ENCODE measurements at regions not wholly inside any gene's neighbourhood (a gene's known extent, or its start where the extent isn't known, plus 50 kb on each side); places are given as distances from the start of the nearest gene placed in this dataset.
A peak's percentile ranks its signal among the peaks of the same experiment; 100 is the strongest.

DNA sequence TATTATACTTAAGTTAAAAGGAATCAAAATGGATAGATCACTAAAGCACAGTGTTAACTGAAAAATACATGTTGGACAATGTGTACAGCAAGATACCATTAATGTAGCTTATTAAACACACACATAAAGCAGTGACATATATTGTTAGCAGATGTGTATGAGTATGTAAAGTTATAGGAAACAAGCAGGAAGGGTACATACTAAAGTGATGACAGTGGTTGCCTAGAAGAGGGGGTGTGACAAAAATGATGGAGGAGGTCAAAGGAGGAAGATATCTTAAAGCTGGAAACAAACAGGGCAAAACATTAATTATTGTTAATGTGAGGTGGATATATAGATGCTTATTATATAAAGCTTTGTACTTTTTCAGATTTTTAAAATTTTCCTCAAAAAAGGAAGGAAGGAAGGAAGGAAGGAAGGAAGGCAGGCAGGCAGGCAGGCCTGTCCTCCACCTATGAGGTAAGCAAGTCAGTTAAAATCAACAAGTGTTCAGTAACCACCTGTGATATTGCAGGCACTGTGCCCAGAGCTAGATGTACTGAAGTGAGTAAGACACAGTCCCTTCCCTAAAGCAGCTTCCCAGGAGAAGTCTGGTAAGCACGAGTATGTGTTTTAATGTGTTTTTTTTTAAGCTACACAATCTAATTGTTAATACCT, 252.9 kb upstream of the NR5A2 start:
- DNase-seq (ENCODE audit: low read depth), result peak; percentile 36
- in situ Hi-C loops (cut with HindIII; ENCODE audit: low sequenced_read_pairs), result no loop called here
- TF ChIP-seq, protein P1, sequence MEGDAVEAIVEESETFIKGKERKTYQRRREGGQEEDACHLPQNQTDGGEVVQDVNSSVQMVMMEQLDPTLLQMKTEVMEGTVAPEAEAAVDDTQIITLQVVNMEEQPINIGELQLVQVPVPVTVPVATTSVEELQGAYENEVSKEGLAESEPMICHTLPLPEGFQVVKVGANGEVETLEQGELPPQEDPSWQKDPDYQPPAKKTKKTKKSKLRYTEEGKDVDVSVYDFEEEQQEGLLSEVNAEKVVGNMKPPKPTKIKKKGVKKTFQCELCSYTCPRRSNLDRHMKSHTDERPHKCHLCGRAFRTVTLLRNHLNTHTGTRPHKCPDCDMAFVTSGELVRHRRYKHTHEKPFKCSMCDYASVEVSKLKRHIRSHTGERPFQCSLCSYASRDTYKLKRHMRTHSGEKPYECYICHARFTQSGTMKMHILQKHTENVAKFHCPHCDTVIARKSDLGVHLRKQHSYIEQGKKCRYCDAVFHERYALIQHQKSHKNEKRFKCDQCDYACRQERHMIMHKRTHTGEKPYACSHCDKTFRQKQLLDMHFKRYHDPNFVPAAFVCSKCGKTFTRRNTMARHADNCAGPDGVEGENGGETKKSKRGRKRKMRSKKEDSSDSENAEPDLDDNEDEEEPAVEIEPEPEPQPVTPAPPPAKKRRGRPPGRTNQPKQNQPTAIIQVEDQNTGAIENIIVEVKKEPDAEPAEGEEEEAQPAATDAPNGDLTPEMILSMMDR (IDR thresholded peaks at IDR 0.05; ENCODE audit: low read depth, low read length, missing control alignments), result no peak
- no peak overlapping the region for H3K4me3 ChIP-seq (ENCODE audit: low read depth, low read length)

DNA sequence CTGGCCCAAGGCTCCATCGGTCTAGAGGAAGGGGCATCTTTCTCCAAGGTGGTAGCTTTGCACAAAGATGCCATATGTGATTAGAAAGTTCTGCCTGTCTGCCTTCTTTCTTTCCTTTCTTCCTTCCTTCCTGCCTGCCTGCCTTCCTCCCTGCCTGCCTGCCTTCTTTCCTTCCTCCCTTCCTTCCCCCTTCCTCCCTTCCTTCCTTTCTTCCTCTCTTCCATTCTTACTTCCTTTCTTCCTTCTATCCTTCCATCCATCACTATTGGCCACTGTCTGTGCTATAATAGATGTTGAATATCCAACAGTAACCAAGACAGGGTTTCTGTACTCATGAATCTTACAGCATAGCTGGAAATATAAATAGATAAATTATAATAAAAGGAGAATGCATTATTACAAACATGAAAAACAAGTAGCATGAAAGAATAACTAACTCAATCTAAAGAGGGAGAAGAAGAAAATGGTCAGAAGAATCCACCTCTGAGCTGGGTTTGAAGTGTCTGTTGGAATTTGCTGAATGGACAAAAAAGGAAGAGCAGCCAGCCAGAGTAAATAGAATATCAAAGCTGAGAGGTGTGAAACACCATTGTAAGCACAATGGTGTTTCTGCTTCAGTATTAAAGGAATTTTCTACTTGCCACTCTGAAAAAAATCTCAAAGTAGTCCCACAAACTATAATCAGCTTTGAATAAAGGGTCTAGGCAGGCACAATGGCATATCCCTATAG, 250.6 kb upstream of the NR5A2 start:
- TF ChIP-seq, protein P1 (IDR thresholded peaks at IDR 0.05; ENCODE audit: low read depth, low read length, missing control alignments), result no peak
- H3K4me3 ChIP-seq (ENCODE audit: low read depth, low read length), result no peak overlapping the region
- in situ Hi-C loops (cut with HindIII; ENCODE audit: low sequenced_read_pairs), result no loop called here
- DNase-seq (ENCODE audit: low read depth), result no peak

DNA sequence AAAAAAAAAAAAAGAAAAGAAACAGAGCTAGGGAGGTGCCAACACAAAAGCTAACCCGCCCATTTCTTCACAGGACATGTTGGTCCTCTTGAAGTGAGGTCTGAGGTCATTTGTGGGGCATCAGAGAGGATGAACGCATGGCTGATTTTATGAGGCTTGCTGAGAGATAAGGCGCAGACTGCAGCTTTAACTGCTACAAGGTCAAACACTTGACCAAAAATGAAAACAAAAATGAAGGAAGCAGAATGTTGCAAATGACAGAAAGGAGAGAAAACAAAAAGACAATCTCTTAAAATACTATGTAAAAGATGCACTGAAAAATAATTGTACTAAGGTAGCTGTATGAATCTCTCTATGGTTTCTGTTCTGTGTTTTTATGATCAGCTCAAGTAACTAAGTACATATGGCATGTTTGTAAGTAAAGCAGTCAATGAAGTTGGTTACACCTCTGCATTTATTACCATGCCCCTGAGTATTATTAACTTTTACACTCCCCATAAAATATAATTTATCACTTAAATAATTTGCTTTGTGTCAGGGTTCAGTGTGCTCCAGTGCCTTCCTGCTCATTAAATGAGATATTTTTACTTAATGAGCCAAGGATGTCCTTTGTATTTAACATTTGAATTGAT, 249.1 kb upstream of the NR5A2 start:
- no peak for DNase-seq (ENCODE audit: low read depth)
- in situ Hi-C loops (cut with HindIII; ENCODE audit: low sequenced_read_pairs), result no loop called here
- TF ChIP-seq, protein P1 (IDR thresholded peaks at IDR 0.05; ENCODE audit: low read depth, low read length, missing control alignments), result no peak
- H3K4me3 ChIP-seq (ENCODE audit: low read depth, low read length), result no peak overlapping the region

DNA sequence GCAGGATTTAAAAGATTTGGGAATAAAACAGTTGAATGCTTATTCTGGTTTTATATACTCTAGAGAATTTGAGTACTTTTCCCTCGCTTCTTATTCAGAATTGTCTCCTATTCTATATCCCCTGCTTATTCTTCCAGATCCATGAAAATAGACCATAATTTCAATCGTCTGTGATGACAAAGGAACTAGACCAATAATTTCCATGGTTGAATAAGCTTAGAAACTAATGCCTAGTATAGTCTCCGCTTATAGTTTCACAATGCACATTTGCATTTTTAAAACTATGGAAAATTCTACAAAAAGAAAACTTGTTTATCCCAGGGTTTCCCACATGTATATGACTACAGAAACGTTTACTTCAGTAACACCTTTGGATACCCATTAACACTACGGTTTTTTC, 247.4 kb upstream of the NR5A2 start:
- DNase-seq (ENCODE audit: low read depth), result no peak
- TF ChIP-seq, protein P1 (IDR thresholded peaks at IDR 0.05; ENCODE audit: low read depth, low read length, missing control alignments), result no peak
- in situ Hi-C loops (cut with HindIII; ENCODE audit: low sequenced_read_pairs), result no loop called here
- no peak overlapping the region for H3K4me3 ChIP-seq (ENCODE audit: low read depth, low read length)

GRCh38 chr1:199780948-199781670, 246.4 kb upstream of the NR5A2 start:
- in situ Hi-C loops (cut with HindIII; ENCODE audit: low sequenced_read_pairs), result no loop called here
- H3K4me3 ChIP-seq (ENCODE audit: low read depth, low read length), result no peak overlapping the region
- peak; percentile 18 for DNase-seq (ENCODE audit: low read depth)
- TF ChIP-seq, protein P1 (IDR thresholded peaks at IDR 0.05; ENCODE audit: low read depth, low read length, missing control alignments), result no peak

DNA sequence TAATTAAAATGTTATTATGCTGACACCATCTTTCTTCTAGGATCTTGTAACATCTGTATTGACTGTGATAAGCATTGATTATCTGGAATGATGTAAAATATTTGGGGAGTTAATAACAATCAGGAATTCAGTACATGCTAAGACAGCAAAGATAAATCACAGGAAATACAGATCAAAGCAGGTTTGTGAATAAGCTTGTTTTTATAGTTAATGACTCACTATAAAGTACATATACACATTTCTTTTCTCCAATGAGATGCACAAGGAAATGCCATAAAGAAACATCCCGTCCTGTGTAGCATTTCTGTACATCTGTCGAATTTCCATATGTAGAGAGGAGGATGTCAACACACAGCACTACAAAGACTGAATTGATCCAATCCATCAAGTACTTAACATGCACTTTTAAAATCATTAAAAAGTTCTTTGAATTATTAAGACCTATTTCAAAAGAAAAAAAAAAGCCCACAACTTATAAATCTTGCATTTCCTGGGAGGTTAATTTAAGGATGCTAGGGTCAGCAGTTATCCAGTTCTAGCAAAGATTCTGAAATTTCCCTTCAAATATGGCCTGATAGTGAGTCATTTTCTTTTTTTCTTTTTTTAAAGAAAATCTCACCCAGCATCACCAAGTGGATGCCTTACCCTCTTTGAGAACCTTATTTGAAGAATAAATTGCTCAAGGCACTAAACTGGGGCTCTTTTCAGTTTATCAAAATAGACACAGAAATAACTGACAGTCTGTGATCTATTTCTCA, 243.2 kb upstream of the NR5A2 start:
- in situ Hi-C loops (cut with HindIII; ENCODE audit: low sequenced_read_pairs), result no loop called here
- no peak for DNase-seq (ENCODE audit: low read depth)
- TF ChIP-seq, protein P1 (IDR thresholded peaks at IDR 0.05; ENCODE audit: low read depth, low read length, missing control alignments), result no peak
- no peak overlapping the region for H3K4me3 ChIP-seq (ENCODE audit: low read depth, low read length)
